ENCODE measurements at regions not wholly inside any gene's neighbourhood (a gene's known extent, or its start where the extent isn't known, plus 50 kb on each side); places are given as distances from the start of the nearest gene placed in this dataset.

- BruUV-seq (replicated peaks) = no TSS peak
- ATAC-seq (no peak), FAIRE-seq (no peak), DNase-seq (ENCODE audit: low spot score) (no peak)
- Histone ChIP-seq H3K27me3 (ENCODE audit: control insufficient read depth in 1 of 2, insufficient read depth in 2 of 2, low read length in 2 of 2) (no peaks in the 10 kb centered on the region), H4K20me1 (ENCODE audit: insufficient read depth, low read length) (0 out of 2 replicates have a peak, but pooled peaks cover 2% of the 10 kb centered on the region), H2AFZ (ENCODE audit: low read length) (no peak overlapping the region), H3K4me2 (ENCODE audit: low read depth, low read length) (no peak overlapping the region), H3K4me3 (replicated peaks in 1 of 3; ENCODE audit: insufficient read depth in 1 of 3, low read depth in 2 of 3, low read length in 3 of 3) (no peak overlapping the region), H3K9ac (ENCODE audit: insufficient read depth, low read depth, low read length) (no peak overlapping the region), H3K79me2 (ENCODE audit: insufficient read depth, low read length) (no peaks in the 10 kb centered on the region), H3K27ac (ENCODE audit: extremely low read length, insufficient read depth, low read length) (no peak overlapping the region), H3K36me3 (replicated peaks in 1 of 2; ENCODE audit: control insufficient read depth in 1 of 2, insufficient read depth in 2 of 2, low read length in 2 of 2) (no peaks in the 10 kb centered on the region), H3K4me1 (ENCODE audit: insufficient read depth, low read length) (peaks cover 33% of the 10 kb centered on the region), H3K9me3 (ENCODE audit: low read length) (no peaks in the 10 kb centered on the region)
- in situ Hi-C loops (cut with HindIII; ENCODE audit: extremely low pct_ligation_motif_present, low pct_unique_long_range_greater_than_20kb) (no loop called here), intact Hi-C loops (cut with micrococcal nuclease; ENCODE audit: unreplicated experiment) (no loop called here)
- CTCF ChIA-PET (ENCODE audit: low intra/inter-chr PET ratio, low total read pairs) = no interaction called here
- TF ChIP-seq SRSF9 (IDR thresholded peaks at IDR 0.05; ENCODE audit: borderline replicate concordance, insufficient read depth, low read depth, low read length, poor library complexity, severe bottlenecking) = no peak
- TF ChIP-seq ZNF788 (CRISPR knock-in tag; IDR thresholded peaks at IDR 0.05; ENCODE audit: borderline replicate concordance) = no peak
- TF ChIP-seq FOXJ3 (CRISPR knock-in tag; IDR thresholded peaks at IDR 0.05; ENCODE audit: borderline replicate concordance) = no peak
- no peak for TF ChIP-seq TEF (CRISPR knock-in tag; IDR thresholded peaks at IDR 0.05)
- TF ChIP-seq ZNF264 (CRISPR knock-in tag; IDR thresholded peaks at IDR 0.05) = no peak
- no peak for TF ChIP-seq HDAC1 (CRISPR knock-in tag; IDR thresholded peaks at IDR 0.05)
- no peak for TF ChIP-seq ZNF232 (CRISPR knock-in tag; IDR thresholded peaks at IDR 0.05; ENCODE audit: borderline replicate concordance)
- no peak for TF ChIP-seq HIC2 (CRISPR knock-in tag; IDR thresholded peaks at IDR 0.05; ENCODE audit: low read depth)
- POLR2A ChIA-PET = no interaction called here
- 55% methylated on average over 2 of the region's 2 CpGs for WGBS (ENCODE audit: low lambda C conversion rate)
These were observed 207.5 kb upstream of the PWP1 start for GRCh38 chr12:107477947-107478610.
